ENCODE measurements at regions not wholly inside any gene's neighbourhood (a gene's known extent, or its start where the extent isn't known, plus 50 kb on each side); places are given as distances from the start of the nearest gene placed in this dataset.

DNA sequence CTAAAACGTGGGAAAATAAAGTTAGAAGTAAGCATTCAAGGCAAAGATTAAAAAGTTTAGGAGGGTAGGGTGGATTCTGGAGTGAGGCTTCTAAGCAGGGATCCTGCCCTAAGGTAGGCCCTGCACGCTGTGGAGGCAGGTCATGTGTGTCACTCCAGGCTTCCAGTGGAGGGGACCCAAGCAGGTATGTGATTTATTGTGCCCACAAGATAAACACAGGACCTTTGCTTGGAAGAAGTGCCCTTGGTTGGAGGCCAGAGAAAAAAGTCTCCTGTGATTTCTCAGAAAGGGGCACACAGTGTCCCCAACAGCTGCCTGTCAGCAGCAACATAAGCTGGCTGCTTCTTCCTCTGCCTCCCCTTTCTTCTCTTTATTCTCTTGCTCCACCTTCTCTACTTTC is 110.8 kb downstream of the FOXD2 start:
- no peak for TF ChIP-seq TAF1 (IDR thresholded peaks at IDR 0.05; ENCODE audit: borderline replicate concordance, insufficient read depth, low read length)
- TF ChIP-seq, protein P1, sequence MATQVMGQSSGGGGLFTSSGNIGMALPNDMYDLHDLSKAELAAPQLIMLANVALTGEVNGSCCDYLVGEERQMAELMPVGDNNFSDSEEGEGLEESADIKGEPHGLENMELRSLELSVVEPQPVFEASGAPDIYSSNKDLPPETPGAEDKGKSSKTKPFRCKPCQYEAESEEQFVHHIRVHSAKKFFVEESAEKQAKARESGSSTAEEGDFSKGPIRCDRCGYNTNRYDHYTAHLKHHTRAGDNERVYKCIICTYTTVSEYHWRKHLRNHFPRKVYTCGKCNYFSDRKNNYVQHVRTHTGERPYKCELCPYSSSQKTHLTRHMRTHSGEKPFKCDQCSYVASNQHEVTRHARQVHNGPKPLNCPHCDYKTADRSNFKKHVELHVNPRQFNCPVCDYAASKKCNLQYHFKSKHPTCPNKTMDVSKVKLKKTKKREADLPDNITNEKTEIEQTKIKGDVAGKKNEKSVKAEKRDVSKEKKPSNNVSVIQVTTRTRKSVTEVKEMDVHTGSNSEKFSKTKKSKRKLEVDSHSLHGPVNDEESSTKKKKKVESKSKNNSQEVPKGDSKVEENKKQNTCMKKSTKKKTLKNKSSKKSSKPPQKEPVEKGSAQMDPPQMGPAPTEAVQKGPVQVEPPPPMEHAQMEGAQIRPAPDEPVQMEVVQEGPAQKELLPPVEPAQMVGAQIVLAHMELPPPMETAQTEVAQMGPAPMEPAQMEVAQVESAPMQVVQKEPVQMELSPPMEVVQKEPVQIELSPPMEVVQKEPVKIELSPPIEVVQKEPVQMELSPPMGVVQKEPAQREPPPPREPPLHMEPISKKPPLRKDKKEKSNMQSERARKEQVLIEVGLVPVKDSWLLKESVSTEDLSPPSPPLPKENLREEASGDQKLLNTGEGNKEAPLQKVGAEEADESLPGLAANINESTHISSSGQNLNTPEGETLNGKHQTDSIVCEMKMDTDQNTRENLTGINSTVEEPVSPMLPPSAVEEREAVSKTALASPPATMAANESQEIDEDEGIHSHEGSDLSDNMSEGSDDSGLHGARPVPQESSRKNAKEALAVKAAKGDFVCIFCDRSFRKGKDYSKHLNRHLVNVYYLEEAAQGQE (IDR thresholded peaks at IDR 0.05; ENCODE audit: insufficient read depth in 1 of 2, low read depth in 2 of 2, low read length in 2 of 2), result no peak
- TF ChIP-seq FOXP2 (optimal IDR thresholded peaks at IDR 0.05; ENCODE audit: borderline replicate concordance, extremely low read depth, extremely low read length, insufficient read depth), result no peak
- TF ChIP-seq POLR2AphosphoS5 (IDR thresholded peaks at IDR 0.05; ENCODE audit: low read depth, low read length), result no peak
- TF ChIP-seq SIN3A (IDR thresholded peaks at IDR 0.05; ENCODE audit: borderline replicate concordance, insufficient read depth, low read length), result no peak

DNA sequence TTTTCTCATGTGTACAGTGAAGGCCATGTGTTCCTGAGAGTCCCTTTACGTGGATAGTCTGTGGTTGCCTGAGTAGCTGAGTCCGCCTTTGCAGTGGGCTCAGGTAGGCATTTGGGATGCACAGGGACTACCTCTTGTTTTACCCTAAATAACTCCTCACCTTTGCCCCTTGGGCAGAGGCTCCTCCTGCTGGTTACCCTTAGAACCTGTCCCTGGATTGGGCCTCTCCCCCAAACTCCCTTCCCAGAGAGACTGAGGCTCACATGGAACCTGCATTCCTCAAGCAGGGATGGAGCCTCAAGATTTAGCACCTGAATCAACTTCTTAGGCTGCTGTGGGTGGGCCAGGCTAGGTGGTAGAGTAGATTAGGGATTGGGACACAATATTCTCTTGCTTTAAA is 111.7 kb downstream of the FOXD2 start:
- TF ChIP-seq POLR2AphosphoS5 (IDR thresholded peaks at IDR 0.05; ENCODE audit: low read depth, low read length) (no peak), FOXP2 (optimal IDR thresholded peaks at IDR 0.05; ENCODE audit: borderline replicate concordance, extremely low read depth, extremely low read length, insufficient read depth) (no peak), SIN3A (IDR thresholded peaks at IDR 0.05; ENCODE audit: borderline replicate concordance, insufficient read depth, low read length) (no peak), TAF1 (IDR thresholded peaks at IDR 0.05; ENCODE audit: borderline replicate concordance, insufficient read depth, low read length) (no peak)
- TF ChIP-seq, protein P1 (IDR thresholded peaks at IDR 0.05; ENCODE audit: insufficient read depth in 1 of 2, low read depth in 2 of 2, low read length in 2 of 2), result no peak

DNA sequence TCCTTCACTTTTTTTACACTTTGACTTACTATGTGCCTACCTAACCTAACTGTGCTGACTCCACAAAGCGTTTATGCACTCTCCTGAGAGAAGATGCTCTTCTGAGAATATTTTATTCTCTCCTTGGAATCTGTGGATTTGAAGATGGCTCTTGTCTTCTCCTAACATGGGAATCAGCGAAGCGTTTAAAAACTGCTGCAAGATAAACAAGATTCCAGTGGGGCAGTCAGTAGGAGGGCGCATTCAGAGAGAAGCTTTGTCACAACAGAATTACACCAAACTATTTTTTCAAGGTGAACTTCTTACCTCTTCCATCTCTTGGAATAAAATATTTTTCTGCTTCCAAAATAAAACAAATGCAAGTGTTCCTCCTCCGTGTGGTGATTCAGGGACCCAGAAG is 113.1 kb downstream of the FOXD2 start:
- TF ChIP-seq FOXP2 (optimal IDR thresholded peaks at IDR 0.05; ENCODE audit: borderline replicate concordance, extremely low read depth, extremely low read length, insufficient read depth) (no peak), POLR2AphosphoS5 (IDR thresholded peaks at IDR 0.05; ENCODE audit: low read depth, low read length) (no peak), TAF1 (IDR thresholded peaks at IDR 0.05; ENCODE audit: borderline replicate concordance, insufficient read depth, low read length) (no peak), SIN3A (IDR thresholded peaks at IDR 0.05; ENCODE audit: borderline replicate concordance, insufficient read depth, low read length) (no peak)
- TF ChIP-seq, protein P1 (IDR thresholded peaks at IDR 0.05; ENCODE audit: insufficient read depth in 1 of 2, low read depth in 2 of 2, low read length in 2 of 2), result no peak

DNA sequence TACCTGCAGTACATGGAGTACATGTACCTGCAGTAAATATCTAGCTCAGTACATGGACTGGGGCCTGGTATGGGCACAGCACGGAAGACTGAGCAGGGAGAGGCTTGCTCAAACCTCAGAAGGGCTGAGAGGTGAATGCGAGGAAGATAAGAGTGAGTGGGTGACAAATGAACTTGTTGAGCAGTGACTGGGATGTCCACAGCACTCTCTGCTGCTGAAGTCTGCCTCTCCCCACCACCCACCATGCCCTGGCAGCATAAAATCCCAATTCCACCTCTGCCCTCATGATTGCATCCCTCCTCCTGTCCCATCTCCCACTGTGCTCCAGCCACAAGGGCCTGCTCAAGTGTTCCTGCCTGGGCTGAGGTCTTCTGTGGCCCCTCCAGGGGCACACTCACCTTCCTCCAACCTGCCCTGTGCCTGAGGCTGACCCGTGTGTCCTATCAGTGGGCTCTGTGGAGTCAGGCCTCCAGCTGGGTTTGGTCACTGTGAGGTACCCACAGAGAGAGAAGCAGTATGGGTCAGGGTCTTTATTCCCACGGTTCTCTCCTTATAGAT is 114.2 kb downstream of the FOXD2 start:
- TF ChIP-seq, protein P1 (IDR thresholded peaks at IDR 0.05; ENCODE audit: insufficient read depth in 1 of 2, low read depth in 2 of 2, low read length in 2 of 2), result no peak
- TF ChIP-seq TAF1 (IDR thresholded peaks at IDR 0.05; ENCODE audit: borderline replicate concordance, insufficient read depth, low read length) (no peak), POLR2AphosphoS5 (IDR thresholded peaks at IDR 0.05; ENCODE audit: low read depth, low read length) (no peak), FOXP2 (optimal IDR thresholded peaks at IDR 0.05; ENCODE audit: borderline replicate concordance, extremely low read depth, extremely low read length, insufficient read depth) (no peak), SIN3A (IDR thresholded peaks at IDR 0.05; ENCODE audit: borderline replicate concordance, insufficient read depth, low read length) (no peak)
